ENCODE measurements at regions not wholly inside any gene's neighbourhood (a gene's known extent, or its start where the extent isn't known, plus 50 kb on each side); places are given as distances from the start of the nearest gene placed in this dataset.
A peak's percentile ranks its signal among the peaks of the same experiment; 100 is the strongest.

GRCh38 chr14:49992036-49992435 lies 99.2 kb downstream of the ARF6 start:
- no peak overlapping the region for H3K9ac ChIP-seq (ENCODE audit: low read length)
- no peaks in the 10 kb centered on the region for H3K79me2 ChIP-seq (ENCODE audit: control insufficient read depth, insufficient read depth, low read length)
- H3K27me3 ChIP-seq (ENCODE audit: insufficient read depth, low read length, poor library complexity): no peaks in the 10 kb centered on the region
- H3K36me3 ChIP-seq (ENCODE audit: control insufficient read depth, insufficient read depth, low read length): no peaks in the 10 kb centered on the region
- peak overlapping the region; percentile 24 for H3K23ac ChIP-seq (ENCODE audit: low read length)
- DNase-seq: no peak
- H3K4me2 ChIP-seq (ENCODE audit: low read length): no peak overlapping the region
- H3K4me3 ChIP-seq (ENCODE audit: low read length): no peak overlapping the region
- H2AK5ac ChIP-seq (ENCODE audit: low read length): no peak overlapping the region
- H2BK5ac ChIP-seq (ENCODE audit: low read length): no peak overlapping the region
- no peak overlapping the region for H2BK15ac ChIP-seq (replicated peaks; ENCODE audit: low read depth)
- no peak overlapping the region for H3K56ac ChIP-seq (ENCODE audit: low read length)
- no peak overlapping the region for H3K4ac ChIP-seq (ENCODE audit: low read depth, low read length)
- H2BK120ac ChIP-seq (ENCODE audit: low read depth, low read length): no peak overlapping the region
- H3K27ac ChIP-seq (ENCODE audit: low read depth, low read length): no peak overlapping the region
- H4K8ac ChIP-seq (ENCODE audit: low read depth, low read length): no peak overlapping the region
- no peaks in the 10 kb centered on the region for H3K79me1 ChIP-seq (ENCODE audit: low read length)
- no peaks in the 10 kb centered on the region for H3K4me1 ChIP-seq (ENCODE audit: control insufficient read depth, low read depth, low read length)
- no peak overlapping the region for H4K5ac ChIP-seq (ENCODE audit: low read length)
- no CpG with 5 or more reads among the region's 7 CpGs for WGBS (ENCODE audit: extremely low coverage, insufficient coverage, low lambda C conversion rate)
- H3K18ac ChIP-seq (ENCODE audit: low read length): no peak overlapping the region

- Histone ChIP-seq H3K4me2 (ENCODE audit: low read length) (no peak overlapping the region), H3K27me3 (ENCODE audit: insufficient read depth, low read length, poor library complexity) (no peaks in the 10 kb centered on the region), H3K18ac (ENCODE audit: low read length) (no peak overlapping the region), H2BK15ac (replicated peaks; ENCODE audit: low read depth) (no peak overlapping the region), H4K8ac (ENCODE audit: low read depth, low read length) (no peak overlapping the region), H3K4me1 (ENCODE audit: control insufficient read depth, low read depth, low read length) (no peaks in the 10 kb centered on the region), H3K79me2 (ENCODE audit: control insufficient read depth, insufficient read depth, low read length) (no peaks in the 10 kb centered on the region), H3K4ac (ENCODE audit: low read depth, low read length) (no peak overlapping the region), H3K56ac (ENCODE audit: low read length) (no peak overlapping the region), H2BK120ac (ENCODE audit: low read depth, low read length) (no peak overlapping the region), H3K9ac (ENCODE audit: low read length) (no peak overlapping the region), H3K27ac (ENCODE audit: low read depth, low read length) (no peak overlapping the region), H2AK5ac (ENCODE audit: low read length) (no peak overlapping the region), H3K4me3 (ENCODE audit: low read length) (no peak overlapping the region), H4K5ac (ENCODE audit: low read length) (no peak overlapping the region), H2BK5ac (ENCODE audit: low read length) (no peak overlapping the region), H3K23ac (ENCODE audit: low read length) (peak overlapping the region; percentile 24), H3K79me1 (ENCODE audit: low read length) (no peaks in the 10 kb centered on the region), H3K36me3 (ENCODE audit: control insufficient read depth, insufficient read depth, low read length) (no peaks in the 10 kb centered on the region)
- no peak for DNase-seq
- WGBS (ENCODE audit: extremely low coverage, insufficient coverage, low lambda C conversion rate): no CpG with 5 or more reads among the region's 4 CpGs
These were observed 99.6 kb downstream of the ARF6 start for GRCh38 chr14:49992448-49992847.

DNA sequence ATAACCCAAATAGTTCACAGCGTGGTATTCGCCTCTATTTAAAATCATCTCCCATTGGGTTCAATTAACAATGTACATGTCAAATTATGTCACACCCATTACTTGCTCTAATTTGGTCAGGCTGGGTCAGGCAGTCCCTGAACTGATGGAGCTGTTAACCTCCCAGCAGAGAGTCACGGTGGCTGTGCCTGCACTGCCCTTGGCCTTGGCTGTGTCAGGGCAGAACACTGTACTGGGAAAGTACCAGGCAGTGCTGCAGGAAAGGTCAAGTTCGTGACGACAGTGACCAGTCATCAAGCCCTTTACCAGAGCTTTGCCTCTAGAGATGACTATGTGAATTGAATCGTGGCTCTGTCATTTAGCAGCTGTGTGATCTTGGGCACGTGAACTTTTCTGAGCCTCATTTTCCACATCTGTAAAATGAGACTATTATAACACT lies 100.0 kb downstream of the ARF6 start:
- DNase-seq: no peak
- no peak overlapping the region for H3K4me2 ChIP-seq (ENCODE audit: low read length)
- WGBS (ENCODE audit: extremely low coverage, insufficient coverage, low lambda C conversion rate): no CpG with 5 or more reads among the region's 7 CpGs
- no peak overlapping the region for H2AK5ac ChIP-seq (ENCODE audit: low read length)
- H3K4ac ChIP-seq (ENCODE audit: low read depth, low read length): no peak overlapping the region
- no peaks in the 10 kb centered on the region for H3K4me1 ChIP-seq (ENCODE audit: control insufficient read depth, low read depth, low read length)
- H2BK5ac ChIP-seq (ENCODE audit: low read length): no peak overlapping the region
- no peak overlapping the region for H3K9ac ChIP-seq (ENCODE audit: low read length)
- no peak overlapping the region for H3K18ac ChIP-seq (ENCODE audit: low read length)
- H3K56ac ChIP-seq (ENCODE audit: low read length): no peak overlapping the region
- H4K8ac ChIP-seq (ENCODE audit: low read depth, low read length): no peak overlapping the region
- no peak overlapping the region for H3K23ac ChIP-seq (ENCODE audit: low read length)
- no peak overlapping the region for H3K4me3 ChIP-seq (ENCODE audit: low read length)
- no peak overlapping the region for H3K27ac ChIP-seq (ENCODE audit: low read depth, low read length)
- no peaks in the 10 kb centered on the region for H3K36me3 ChIP-seq (ENCODE audit: control insufficient read depth, insufficient read depth, low read length)
- no peak overlapping the region for H4K5ac ChIP-seq (ENCODE audit: low read length)
- no peaks in the 10 kb centered on the region for H3K27me3 ChIP-seq (ENCODE audit: insufficient read depth, low read length, poor library complexity)
- no peaks in the 10 kb centered on the region for H3K79me1 ChIP-seq (ENCODE audit: low read length)
- no peak overlapping the region for H2BK15ac ChIP-seq (replicated peaks; ENCODE audit: low read depth)
- H2BK120ac ChIP-seq (ENCODE audit: low read depth, low read length): no peak overlapping the region
- H3K79me2 ChIP-seq (ENCODE audit: control insufficient read depth, insufficient read depth, low read length): no peaks in the 10 kb centered on the region

- Histone ChIP-seq H3K79me2 (ENCODE audit: control insufficient read depth, insufficient read depth, low read length) (no peaks in the 10 kb centered on the region), H2BK15ac (replicated peaks; ENCODE audit: low read depth) (no peak overlapping the region), H3K27ac (ENCODE audit: low read depth, low read length) (no peak overlapping the region), H3K4me2 (ENCODE audit: low read length) (no peak overlapping the region), H2AK5ac (ENCODE audit: low read length) (no peak overlapping the region), H4K8ac (ENCODE audit: low read depth, low read length) (no peak overlapping the region), H3K18ac (ENCODE audit: low read length) (no peak overlapping the region), H3K4me3 (ENCODE audit: low read length) (no peak overlapping the region), H3K23ac (ENCODE audit: low read length) (no peak overlapping the region), H4K5ac (ENCODE audit: low read length) (no peak overlapping the region), H3K79me1 (ENCODE audit: low read length) (no peaks in the 10 kb centered on the region), H3K36me3 (ENCODE audit: control insufficient read depth, insufficient read depth, low read length) (no peaks in the 10 kb centered on the region), H2BK120ac (ENCODE audit: low read depth, low read length) (no peak overlapping the region), H2BK5ac (ENCODE audit: low read length) (no peak overlapping the region), H3K27me3 (ENCODE audit: insufficient read depth, low read length, poor library complexity) (no peaks in the 10 kb centered on the region), H3K4ac (ENCODE audit: low read depth, low read length) (no peak overlapping the region), H3K56ac (ENCODE audit: low read length) (no peak overlapping the region), H3K4me1 (ENCODE audit: control insufficient read depth, low read depth, low read length) (peaks cover 2% of the 10 kb centered on the region), H3K9ac (ENCODE audit: low read length) (no peak overlapping the region)
- WGBS (ENCODE audit: extremely low coverage, insufficient coverage, low lambda C conversion rate): no CpG with 5 or more reads among the region's 9 CpGs
- DNase-seq: no peak
These were observed 100.7 kb downstream of the ARF6 start for GRCh38 chr14:49993565-49993964.

- Histone ChIP-seq H2BK5ac (ENCODE audit: low read length) (no peak overlapping the region), H2BK120ac (ENCODE audit: low read depth, low read length) (no peak overlapping the region), H3K56ac (ENCODE audit: low read length) (no peak overlapping the region), H3K27ac (ENCODE audit: low read depth, low read length) (no peak overlapping the region), H2BK15ac (replicated peaks; ENCODE audit: low read depth) (no peak overlapping the region), H3K4me1 (ENCODE audit: control insufficient read depth, low read depth, low read length) (peaks cover 10% of the 10 kb centered on the region), H3K36me3 (ENCODE audit: control insufficient read depth, insufficient read depth, low read length) (no peaks in the 10 kb centered on the region), H3K4me2 (ENCODE audit: low read length) (no peak overlapping the region), H3K18ac (ENCODE audit: low read length) (no peak overlapping the region), H3K27me3 (ENCODE audit: insufficient read depth, low read length, poor library complexity) (no peaks in the 10 kb centered on the region), H3K4ac (ENCODE audit: low read depth, low read length) (no peak overlapping the region), H4K5ac (ENCODE audit: low read length) (no peak overlapping the region), H3K79me1 (ENCODE audit: low read length) (no peaks in the 10 kb centered on the region), H3K23ac (ENCODE audit: low read length) (no peak overlapping the region), H3K4me3 (ENCODE audit: low read length) (no peak overlapping the region), H4K8ac (ENCODE audit: low read depth, low read length) (no peak overlapping the region), H3K9ac (ENCODE audit: low read length) (no peak overlapping the region), H2AK5ac (ENCODE audit: low read length) (no peak overlapping the region), H3K79me2 (ENCODE audit: control insufficient read depth, insufficient read depth, low read length) (no peaks in the 10 kb centered on the region)
- no peak for DNase-seq
- WGBS (ENCODE audit: extremely low coverage, insufficient coverage, low lambda C conversion rate): no CpG with 5 or more reads among the region's 9 CpGs
These were observed 102.2 kb downstream of the ARF6 start for GRCh38 chr14:49994951-49995561.

GRCh38 chr14:49997991-49998390 lies 105.1 kb downstream of the ARF6 start:
- H3K4me3 ChIP-seq (ENCODE audit: low read length): no peak overlapping the region
- WGBS (ENCODE audit: extremely low coverage, insufficient coverage, low lambda C conversion rate): no CpG with 5 or more reads among the region's 4 CpGs
- no peak overlapping the region for H2BK5ac ChIP-seq (ENCODE audit: low read length)
- H4K5ac ChIP-seq (ENCODE audit: low read length): no peak overlapping the region
- H3K4me2 ChIP-seq (ENCODE audit: low read length): no peak overlapping the region
- peak overlapping the region; percentile 31 for H2BK120ac ChIP-seq (ENCODE audit: low read depth, low read length)
- H3K56ac ChIP-seq (ENCODE audit: low read length): no peak overlapping the region
- no peak overlapping the region for H3K27ac ChIP-seq (ENCODE audit: low read depth, low read length)
- peak overlapping the region; percentile 68 for H2AK5ac ChIP-seq (ENCODE audit: low read length)
- no peak overlapping the region for H3K18ac ChIP-seq (ENCODE audit: low read length)
- peaks cover 26% of the 10 kb centered on the region for H3K4me1 ChIP-seq (ENCODE audit: control insufficient read depth, low read depth, low read length)
- DNase-seq: no peak
- H2BK15ac ChIP-seq (replicated peaks; ENCODE audit: low read depth): no peak overlapping the region
- no peak overlapping the region for H3K9ac ChIP-seq (ENCODE audit: low read length)
- no peak overlapping the region for H3K23ac ChIP-seq (ENCODE audit: low read length)
- H3K36me3 ChIP-seq (ENCODE audit: control insufficient read depth, insufficient read depth, low read length): no peaks in the 10 kb centered on the region
- no peaks in the 10 kb centered on the region for H3K27me3 ChIP-seq (ENCODE audit: insufficient read depth, low read length, poor library complexity)
- no peak overlapping the region for H4K8ac ChIP-seq (ENCODE audit: low read depth, low read length)
- peak overlapping the region; percentile 22 for H3K4ac ChIP-seq (ENCODE audit: low read depth, low read length)
- no peaks in the 10 kb centered on the region for H3K79me1 ChIP-seq (ENCODE audit: low read length)
- no peaks in the 10 kb centered on the region for H3K79me2 ChIP-seq (ENCODE audit: control insufficient read depth, insufficient read depth, low read length)
